Esophagus (tissue), 2 donors: ENCODE measurements at regions not wholly inside any gene's neighbourhood (a gene's known extent, or its start where the extent isn't known, plus 50 kb on each side); places are given as distances from the start of the nearest gene placed in this dataset.
"Not testable (repeated sequence)": the region's sequence is repeated elsewhere in the genome, so short reads cannot be mapped to it uniquely, and the experiment has no call there.

Experiments used
- H3K27ac ChIP-seq, 2 donors: one replicate each; pipeline ENCODE4 v1.5.1; 2013; ENCODE audit warnings: low read depth in 2 of 2, mild to moderate bottlenecking in 2 of 2, inconsistent platforms in 1 of 2, low read length in 1 of 2, moderate library complexity in 1 of 2
- H3K27me3 ChIP-seq, 2 donors: one replicate each; pipeline ENCODE4 v1.6.1; 2013; ENCODE audit warnings: low read length in 2 of 2, control low read depth in 1 of 2, mild to moderate bottlenecking in 1 of 2; ENCODE audit not compliant: insufficient read depth in 2 of 2, control insufficient read depth in 1 of 2
- H3K36me3 ChIP-seq, 2 donors: one replicate each; pipeline ENCODE4 v1.6.1; 2013; ENCODE audit warnings: low read length in 1 of 2; ENCODE audit not compliant: control insufficient read depth in 2 of 2, insufficient read depth in 2 of 2
- H3K4me1 ChIP-seq, 2 donors: one replicate each; pipeline ENCODE4 v1.6.1; 2013; ENCODE audit warnings: low read length in 1 of 2; ENCODE audit not compliant: control insufficient read depth in 2 of 2, insufficient read depth in 2 of 2
- H3K4me3 ChIP-seq, 2 donors: one replicate each; pipeline ENCODE4 v1.5.1; 2013; ENCODE audit warnings: low read length in 2 of 2, mild to moderate bottlenecking in 2 of 2, low read depth in 1 of 2, moderate library complexity in 1 of 2
- H3K9me3 ChIP-seq, 2 donors: one replicate each; pipeline ENCODE4 v1.6.1; 2013; ENCODE audit warnings: mild to moderate bottlenecking in 2 of 2, low read depth in 1 of 2, low read length in 1 of 2, moderate library complexity in 1 of 2; ENCODE audit not compliant: control insufficient read depth in 2 of 2, insufficient read depth in 1 of 2
- WGBS, 2 donors: extraction: QIAGEN DNeasy Blood & Tissue Kit; methylation state at CpG; one replicate each; pipeline ENCODE4 v1.1.7; 2013; 5-methylcytosine and 5-hydroxymethylcytosine counted together
- donor health status: healthy with polysubstance abuse.
- donor health status: Bipolar disorder and iron deficiency.

- H3K4me3 ChIP-seq: no peak overlapping the region
- no peaks in the 10 kb centered on the region for H3K9me3 ChIP-seq
- no peaks in the 10 kb centered on the region for H3K36me3 ChIP-seq
- 84 to 85% methylated on average over 2 of the region's 2 CpGs for WGBS, 2 donors
- H3K27me3 ChIP-seq: no peaks in the 10 kb centered on the region
- H3K4me1 ChIP-seq: no peaks in the 10 kb centered on the region
- H3K27ac ChIP-seq: no peak overlapping the region
Measured at GRCh38 chr7:91435381-91436059, 171.3 kb downstream of the FZD1 start.

- H3K27ac ChIP-seq: no peak overlapping the region
- H3K9me3 ChIP-seq: no peaks in the 10 kb centered on the region
- H3K27me3 ChIP-seq: no peaks in the 10 kb centered on the region
- WGBS, 2 donors: 41 to 46% methylated on average over 5 of the region's 5 CpGs
- no peak overlapping the region for H3K4me3 ChIP-seq
- no peaks in the 10 kb centered on the region for H3K4me1 ChIP-seq
- no peaks in the 10 kb centered on the region for H3K36me3 ChIP-seq
Measured at GRCh38 chr7:91436655-91437054, 172.4 kb downstream of the FZD1 start.

- H3K4me1 ChIP-seq, H3K27ac ChIP-seq, H3K4me3 ChIP-seq, H3K36me3 ChIP-seq, H3K27me3 ChIP-seq, H3K9me3 ChIP-seq: not testable (repeated sequence)
- 91% methylated on average over 1 of the region's 1 CpG for WGBS, 2 donors
Measured at GRCh38 chr7:91440198-91440597, 176.0 kb downstream of the FZD1 start.

GRCh38 chr7:91443862-91444261 lies 179.6 kb downstream of the FZD1 start:
- Histone ChIP-seq H3K27me3 (no peaks in the 10 kb centered on the region), H3K4me3 (no peak overlapping the region), H3K4me1 (no peaks in the 10 kb centered on the region), H3K9me3 (no peaks in the 10 kb centered on the region), H3K36me3 (no peaks in the 10 kb centered on the region), H3K27ac (no peak overlapping the region)
- WGBS, 2 donors: 86 to 90% methylated on average over 1 of the region's 1 CpG

GRCh38 chr7:91446819-91447218 lies 182.6 kb downstream of the FZD1 start:
- no peak overlapping the region for H3K27ac ChIP-seq
- no peaks in the 10 kb centered on the region for H3K27me3 ChIP-seq
- no peaks in the 10 kb centered on the region for H3K4me1 ChIP-seq
- 66 to 82% methylated on average over 1 of the region's 1 CpG for WGBS, 2 donors
- no peaks in the 10 kb centered on the region for H3K36me3 ChIP-seq
- H3K4me3 ChIP-seq: no peak overlapping the region
- no peaks in the 10 kb centered on the region for H3K9me3 ChIP-seq

GRCh38 chr7:91455411-91455810 lies 191.2 kb downstream of the FZD1 start:
- Histone ChIP-seq H3K27me3 (no peaks in the 10 kb centered on the region), H3K36me3 (no peaks in the 10 kb centered on the region), H3K4me1 (no peaks in the 10 kb centered on the region), H3K27ac (no peak overlapping the region), H3K9me3 (no peaks in the 10 kb centered on the region), H3K4me3 (no peak overlapping the region)
- 88 to 90% methylated on average over 10 of the region's 10 CpGs for WGBS, 2 donors

- H3K4me3 ChIP-seq: no peak overlapping the region
- WGBS, 2 donors: 60 to 63% methylated on average over 1 of the region's 1 CpG
- no peaks in the 10 kb centered on the region for H3K36me3 ChIP-seq
- H3K27me3 ChIP-seq: no peaks in the 10 kb centered on the region
- no peaks in the 10 kb centered on the region for H3K4me1 ChIP-seq
- no peak overlapping the region for H3K27ac ChIP-seq
- H3K9me3 ChIP-seq: no peaks in the 10 kb centered on the region
Measured at GRCh38 chr7:91457208-91457607, 193.0 kb downstream of the FZD1 start.

- no peaks in the 10 kb centered on the region for H3K4me1 ChIP-seq
- 80 to 82% methylated on average over 2 of the region's 2 CpGs for WGBS, 2 donors
- no peak overlapping the region for H3K27ac ChIP-seq
- H3K9me3 ChIP-seq: no peaks in the 10 kb centered on the region
- H3K4me3 ChIP-seq: no peak overlapping the region
- H3K36me3 ChIP-seq: no peaks in the 10 kb centered on the region
- no peaks in the 10 kb centered on the region for H3K27me3 ChIP-seq
Measured at GRCh38 chr7:91459539-91459938, 195.3 kb downstream of the FZD1 start.

GRCh38 chr7:91462316-91462715 lies 198.1 kb downstream of the FZD1 start:
- Histone ChIP-seq H3K36me3 (no peaks in the 10 kb centered on the region), H3K9me3 (no peaks in the 10 kb centered on the region), H3K27ac (no peak overlapping the region), H3K4me3 (no peak overlapping the region), H3K4me1 (no peaks in the 10 kb centered on the region), H3K27me3 (no peaks in the 10 kb centered on the region)
- WGBS, 2 donors: 74 to 76% methylated on average over 1 of the region's 1 CpG

GRCh38 chr7:91463330-91463729 lies 199.1 kb downstream of the FZD1 start:
- Histone ChIP-seq H3K4me3 (no peak overlapping the region), H3K27me3 (no peaks in the 10 kb centered on the region), H3K4me1 (no peaks in the 10 kb centered on the region), H3K36me3 (no peaks in the 10 kb centered on the region), H3K27ac (no peak overlapping the region), H3K9me3 (no peaks in the 10 kb centered on the region)
- 83 to 86% methylated on average over 15 of the region's 15 CpGs for WGBS, 2 donors
